ENCODE measurements at regions not wholly inside any gene's neighbourhood (a gene's known extent, or its start where the extent isn't known, plus 50 kb on each side); places are given as distances from the start of the nearest gene placed in this dataset.

DNA sequence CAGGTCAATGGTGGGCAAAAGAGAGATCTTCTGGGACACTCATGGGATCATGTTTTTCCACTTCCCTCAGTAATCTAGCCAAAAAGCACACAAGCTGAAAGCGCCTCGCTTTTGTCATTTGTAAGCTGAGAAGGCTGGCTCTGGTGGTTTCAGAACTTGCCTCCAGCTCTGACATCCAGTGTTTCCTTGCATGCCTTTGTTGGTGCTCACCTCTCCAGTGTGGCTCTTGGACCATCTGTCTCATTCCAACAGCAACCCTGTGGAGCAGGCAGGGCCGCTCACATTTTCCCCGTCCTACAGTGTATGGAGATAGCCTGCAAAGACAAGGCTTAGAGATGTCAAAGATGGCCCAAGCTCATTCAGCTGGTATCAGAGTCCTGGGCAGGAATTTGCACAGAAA lies 160.8 kb upstream of the KLF4 start:
- intact Hi-C loops (cut with DNase I) = no loop called here
- DNase-seq (ENCODE audit: extremely low spot score in 2 of 2) = no peak
- H3K4me3 ChIP-seq = no peak overlapping the region
- H3K9me3 ChIP-seq = no peaks in the 10 kb centered on the region
- no peak overlapping the region for H3K27ac ChIP-seq
- TF ChIP-seq, protein P1, sequence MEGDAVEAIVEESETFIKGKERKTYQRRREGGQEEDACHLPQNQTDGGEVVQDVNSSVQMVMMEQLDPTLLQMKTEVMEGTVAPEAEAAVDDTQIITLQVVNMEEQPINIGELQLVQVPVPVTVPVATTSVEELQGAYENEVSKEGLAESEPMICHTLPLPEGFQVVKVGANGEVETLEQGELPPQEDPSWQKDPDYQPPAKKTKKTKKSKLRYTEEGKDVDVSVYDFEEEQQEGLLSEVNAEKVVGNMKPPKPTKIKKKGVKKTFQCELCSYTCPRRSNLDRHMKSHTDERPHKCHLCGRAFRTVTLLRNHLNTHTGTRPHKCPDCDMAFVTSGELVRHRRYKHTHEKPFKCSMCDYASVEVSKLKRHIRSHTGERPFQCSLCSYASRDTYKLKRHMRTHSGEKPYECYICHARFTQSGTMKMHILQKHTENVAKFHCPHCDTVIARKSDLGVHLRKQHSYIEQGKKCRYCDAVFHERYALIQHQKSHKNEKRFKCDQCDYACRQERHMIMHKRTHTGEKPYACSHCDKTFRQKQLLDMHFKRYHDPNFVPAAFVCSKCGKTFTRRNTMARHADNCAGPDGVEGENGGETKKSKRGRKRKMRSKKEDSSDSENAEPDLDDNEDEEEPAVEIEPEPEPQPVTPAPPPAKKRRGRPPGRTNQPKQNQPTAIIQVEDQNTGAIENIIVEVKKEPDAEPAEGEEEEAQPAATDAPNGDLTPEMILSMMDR (IDR thresholded peaks at IDR 0.05) = no peak
- no peak for TF ChIP-seq POLR2AphosphoS5 (IDR thresholded peaks at IDR 0.05; ENCODE audit: insufficient read depth in 1 of 2, low read depth in 1 of 2)
- TF ChIP-seq POLR2A (IDR thresholded peaks at IDR 0.05) = no peak
- peaks cover 11% of the 10 kb centered on the region for H3K4me1 ChIP-seq
- H3K27me3 ChIP-seq = no peaks in the 10 kb centered on the region
- H3K36me3 ChIP-seq = no peaks in the 10 kb centered on the region

DNA sequence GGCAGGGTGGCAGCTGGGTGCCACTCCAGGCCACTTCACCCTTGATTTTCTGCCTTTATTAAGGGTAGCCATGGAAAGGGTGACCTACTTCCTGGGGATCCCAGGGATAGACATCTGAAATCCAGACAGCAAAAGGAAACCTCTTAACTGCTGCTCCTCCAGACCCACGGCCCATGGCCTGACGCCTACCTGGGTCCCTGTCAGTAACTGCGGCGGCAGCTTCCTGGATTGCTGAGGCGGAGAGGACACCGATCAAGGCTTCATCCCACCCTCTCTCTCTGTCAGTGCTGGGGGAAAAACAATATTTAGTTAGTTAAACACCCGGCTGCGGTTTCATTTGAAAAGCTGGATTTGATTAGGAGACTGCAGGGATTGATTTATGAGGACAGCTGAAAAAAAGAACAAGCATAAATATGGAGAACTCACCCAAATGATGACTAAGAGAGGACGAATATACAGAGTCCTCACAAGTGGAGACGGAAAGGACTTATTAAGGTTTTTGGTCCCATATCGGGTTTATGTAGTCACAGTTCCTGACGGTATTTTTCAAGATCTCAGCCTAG lies 158.7 kb upstream of the KLF4 start:
- no peak for DNase-seq (ENCODE audit: extremely low spot score in 2 of 2)
- Histone ChIP-seq H3K27me3 (no peaks in the 10 kb centered on the region), H3K27ac (no peak overlapping the region), H3K36me3 (no peaks in the 10 kb centered on the region), H3K4me1 (peaks cover 11% of the 10 kb centered on the region), H3K4me3 (no peak overlapping the region), H3K9me3 (no peaks in the 10 kb centered on the region)
- TF ChIP-seq, protein P1 (IDR thresholded peaks at IDR 0.05) = no peak
- intact Hi-C loops (cut with DNase I) = no loop called here

DNA sequence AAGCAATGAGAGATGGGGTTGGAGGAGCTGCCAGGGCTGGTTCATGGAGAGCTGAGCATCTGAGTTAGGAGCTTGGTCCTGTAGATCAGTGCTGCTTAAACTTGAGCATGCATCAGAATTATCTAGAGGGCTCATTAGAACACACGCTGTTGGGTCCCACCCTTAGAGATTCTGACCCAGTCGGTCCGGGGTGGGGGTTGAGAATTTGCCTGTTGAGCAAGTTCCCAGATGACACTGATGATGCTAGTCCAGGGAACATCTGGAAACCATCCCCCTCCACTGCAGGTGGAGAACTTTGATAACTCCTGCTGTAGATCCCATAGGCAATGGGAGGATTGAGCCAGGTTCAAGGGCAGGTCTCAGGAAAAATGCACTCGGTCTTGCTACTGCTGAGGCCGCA lies 158.0 kb upstream of the KLF4 start:
- TF ChIP-seq, protein P1 (IDR thresholded peaks at IDR 0.05) = no peak
- TF ChIP-seq POLR2A (IDR thresholded peaks at IDR 0.05) = no peak
- TF ChIP-seq POLR2AphosphoS5 (IDR thresholded peaks at IDR 0.05; ENCODE audit: insufficient read depth in 1 of 2, low read depth in 1 of 2) = no peak

DNA sequence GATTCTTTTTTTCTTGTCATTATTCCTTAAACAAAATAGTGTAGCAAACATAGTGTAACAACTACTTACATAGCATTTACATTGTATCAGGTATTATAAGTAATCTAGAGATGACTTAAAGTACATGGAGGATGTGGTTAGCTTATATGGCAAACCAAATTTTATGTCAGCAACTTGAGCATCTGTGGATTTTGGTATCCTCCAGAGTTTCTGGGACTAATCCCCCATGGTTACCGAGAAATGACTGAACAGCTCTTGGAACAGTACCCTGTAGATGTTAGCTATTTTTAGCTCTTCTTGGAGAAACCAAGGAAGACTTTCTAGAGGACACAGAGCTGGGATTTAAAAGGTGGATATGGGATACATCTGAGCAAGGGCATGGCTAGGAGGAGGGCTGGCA lies 157.6 kb upstream of the KLF4 start:
- intact Hi-C loops (cut with DNase I) = no loop called here
- H3K9me3 ChIP-seq = no peaks in the 10 kb centered on the region
- H3K4me1 ChIP-seq = peaks cover 11% of the 10 kb centered on the region
- no peak for DNase-seq (ENCODE audit: extremely low spot score in 2 of 2)
- no peak overlapping the region for H3K27ac ChIP-seq
- no peaks in the 10 kb centered on the region for H3K27me3 ChIP-seq
- H3K4me3 ChIP-seq = no peak overlapping the region
- TF ChIP-seq, protein P1 (IDR thresholded peaks at IDR 0.05) = no peak
- no peak for TF ChIP-seq POLR2AphosphoS5 (IDR thresholded peaks at IDR 0.05; ENCODE audit: insufficient read depth in 1 of 2, low read depth in 1 of 2)
- no peak for TF ChIP-seq POLR2A (IDR thresholded peaks at IDR 0.05)
- H3K36me3 ChIP-seq = no peaks in the 10 kb centered on the region

More for the DNA sequence above, 158.0 kb upstream of the KLF4 start:
- H3K27ac ChIP-seq = no peak overlapping the region
- no peaks in the 10 kb centered on the region for H3K36me3 ChIP-seq
- no peaks in the 10 kb centered on the region for H3K9me3 ChIP-seq
- no peak for DNase-seq (ENCODE audit: extremely low spot score in 2 of 2)
- H3K4me3 ChIP-seq = no peak overlapping the region
- H3K27me3 ChIP-seq = no peaks in the 10 kb centered on the region
- intact Hi-C loops (cut with DNase I) = no loop called here
- H3K4me1 ChIP-seq = peaks cover 11% of the 10 kb centered on the region

DNA sequence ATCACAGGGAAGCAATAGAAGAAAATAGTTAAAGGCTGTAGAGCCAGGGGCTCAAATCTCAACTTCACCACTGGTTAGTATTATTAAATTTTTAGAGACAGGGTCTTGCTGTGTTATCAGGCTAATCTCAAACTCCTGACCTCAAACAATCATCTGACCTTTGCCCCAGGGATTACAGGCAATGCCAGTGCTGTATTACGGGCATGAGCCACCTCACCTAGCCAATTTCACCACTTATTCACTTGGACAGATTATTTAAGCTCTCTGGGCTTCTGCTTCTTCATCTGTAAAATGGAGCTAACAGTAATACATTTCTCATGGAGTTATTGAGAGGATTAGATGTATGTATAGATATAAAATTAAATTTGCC lies 155.9 kb upstream of the KLF4 start:
- H3K27me3 ChIP-seq = no peaks in the 10 kb centered on the region
- no peak overlapping the region for H3K27ac ChIP-seq
- peaks cover 11% of the 10 kb centered on the region for H3K4me1 ChIP-seq
- no peaks in the 10 kb centered on the region for H3K9me3 ChIP-seq
- no peak overlapping the region for H3K4me3 ChIP-seq
- no peak for DNase-seq (ENCODE audit: extremely low spot score in 2 of 2)
- intact Hi-C loops (cut with DNase I) = no loop called here
- H3K36me3 ChIP-seq = no peaks in the 10 kb centered on the region
- TF ChIP-seq, protein P1 (IDR thresholded peaks at IDR 0.05) = no peak
- TF ChIP-seq POLR2A (IDR thresholded peaks at IDR 0.05) (no peak), POLR2AphosphoS5 (IDR thresholded peaks at IDR 0.05; ENCODE audit: insufficient read depth in 1 of 2, low read depth in 1 of 2) (no peak)

Measured in vagina (tissue), 2 donors.